H9 (cell line): ENCODE measurements at regions not wholly inside any gene's neighbourhood (a gene's known extent, or its start where the extent isn't known, plus 50 kb on each side); places are given as distances from the start of the nearest gene placed in this dataset.
A peak's percentile ranks its signal among the peaks of the same experiment; 100 is the strongest.
"Not testable (repeated sequence)": the region's sequence is repeated elsewhere in the genome, so short reads cannot be mapped to it uniquely, and the experiment has no call there.

Experiments used
- DNase-seq: peaks from one replicate; pipeline ENCODE4 v3.0.0-alpha.2; 2017
- H2AFZ ChIP-seq: one replicate; pipeline ENCODE4 v1.6.1; 2013; ENCODE audit warnings: mild to moderate bottlenecking, low read length, control low read depth, moderate library complexity
- H2AK5ac ChIP-seq: 2 replicates; pipeline ENCODE4 v1.6.1; 2013; ENCODE audit warnings: low read length, control low read depth, mixed read lengths; ENCODE audit not compliant: insufficient read length
- H2BK120ac ChIP-seq: one replicate; pipeline ENCODE4 v1.6.1; 2013; ENCODE audit warnings: low read depth, mild to moderate bottlenecking, low read length, control low read depth, inconsistent platforms; ENCODE audit not compliant: poor library complexity, severe bottlenecking
- H2BK12ac ChIP-seq: 2 replicates; pipeline ENCODE4 v1.6.1; 2013; ENCODE audit warnings: low read length, control low read depth, mixed read lengths, low read depth; ENCODE audit not compliant: insufficient read length
- H2BK15ac ChIP-seq: 2 replicates; pipeline ENCODE4 v1.6.1; 2013; ENCODE audit warnings: low read depth, low read length, control low read depth
- H2BK20ac ChIP-seq: one replicate; pipeline ENCODE4 v1.6.1; 2013; ENCODE audit warnings: low read depth, mild to moderate bottlenecking, low read length, control low read depth, inconsistent platforms; ENCODE audit not compliant: poor library complexity, severe bottlenecking
- H2BK5ac ChIP-seq: 2 replicates; pipeline ENCODE4 v1.6.1; 2013; ENCODE audit warnings: low read length, control low read depth, mixed read lengths; ENCODE audit not compliant: insufficient read length
- H3K14ac ChIP-seq: 2 replicates; pipeline ENCODE4 v1.6.1; 2013; ENCODE audit warnings: low read length, control low read depth; ENCODE audit not compliant: insufficient read depth
- H3K18ac ChIP-seq: 2 replicates; pipeline ENCODE4 v1.6.1; 2013; ENCODE audit warnings: low read depth, mild to moderate bottlenecking, mixed read lengths, low read length, control low read depth; ENCODE audit not compliant: insufficient read length
- H3K23ac ChIP-seq: 2 replicates; pipeline ENCODE4 v1.6.1; 2013; ENCODE audit warnings: low read length, control low read depth, mixed read lengths, low read depth; ENCODE audit not compliant: insufficient read length
- H3K23me2 ChIP-seq: 2 replicates; pipeline ENCODE4 v1.6.1; 2013; ENCODE audit warnings: low read depth, mild to moderate bottlenecking, mixed read lengths, low read length, control low read depth; ENCODE audit not compliant: insufficient read length, poor library complexity, severe bottlenecking
- H3K27ac ChIP-seq: 2 replicates; pipeline ENCODE4 v1.5.1; 2013; ENCODE audit warnings: low read length, control low read depth, mixed read lengths, low read depth; ENCODE audit not compliant: insufficient read length
- H3K27me3 ChIP-seq: 2 replicates; pipeline ENCODE4 v1.6.1; 2013; ENCODE audit warnings: low read length, control low read depth, inconsistent platforms; ENCODE audit not compliant: insufficient read depth
- H3K4ac ChIP-seq: 2 replicates; pipeline ENCODE4 v1.6.1; 2013; ENCODE audit warnings: low read depth, mild to moderate bottlenecking, control low read depth, inconsistent platforms, low read length, moderate library complexity
- H3K4me1 ChIP-seq: 2 replicates; pipeline ENCODE4 v1.6.1; 2013; ENCODE audit warnings: low read length, control low read depth, inconsistent platforms; ENCODE audit not compliant: insufficient read depth
- H3K4me2 ChIP-seq: 2 replicates; pipeline ENCODE4 v1.6.1; 2013; ENCODE audit warnings: low read length, control low read depth, mixed read lengths; ENCODE audit not compliant: insufficient read length, insufficient read depth
- H3K56ac ChIP-seq: 2 replicates; pipeline ENCODE4 v1.6.1; 2013; ENCODE audit warnings: low read depth, mild to moderate bottlenecking, mixed read lengths, low read length, control low read depth; ENCODE audit not compliant: insufficient read length
- H3K79me1 ChIP-seq: 2 replicates; pipeline ENCODE4 v1.6.1; 2013; ENCODE audit warnings: low read depth, mild to moderate bottlenecking, moderate library complexity, low read length, control low read depth, inconsistent platforms; ENCODE audit not compliant: insufficient read depth, poor library complexity, severe bottlenecking
- H3K79me2 ChIP-seq: 2 replicates; pipeline ENCODE4 v1.6.1; 2013; ENCODE audit warnings: low read length, control low read depth, inconsistent platforms; ENCODE audit not compliant: insufficient read depth
- H3K9ac ChIP-seq: 2 replicates; pipeline ENCODE4 v1.6.1; 2013; ENCODE audit warnings: low read length, control low read depth, mixed read lengths; ENCODE audit not compliant: insufficient read length; ENCODE audit errors: extremely low read depth
- H3K9me3 ChIP-seq: one replicate; pipeline ENCODE4 v1.6.1; 2013; ENCODE audit warnings: low read depth, low read length, inconsistent platforms; ENCODE audit not compliant: control insufficient read depth
- H3T11ph ChIP-seq: one replicate; pipeline ENCODE4 v1.6.1; 2013; ENCODE audit warnings: mild to moderate bottlenecking, low read length, control low read depth, inconsistent platforms
- H4K20me1 ChIP-seq: one replicate; pipeline ENCODE4 v1.6.1; 2013; ENCODE audit not compliant: control insufficient read depth, insufficient read length, insufficient read depth
- H4K5ac ChIP-seq: 2 replicates; pipeline ENCODE4 v1.6.1; 2013; ENCODE audit warnings: low read depth, mild to moderate bottlenecking, mixed read lengths, low read length, control low read depth; ENCODE audit not compliant: insufficient read length
- H4K8ac ChIP-seq: replicated peaks from 2 replicates; pipeline ENCODE4 v1.6.1; 2013; ENCODE audit warnings: low read length, control low read depth, mixed read lengths, low read depth; ENCODE audit not compliant: insufficient read length
- H4K91ac ChIP-seq: 2 replicates; pipeline ENCODE4 v1.6.1; 2013; ENCODE audit warnings: low read depth, mild to moderate bottlenecking, moderate library complexity, mixed read lengths, low read length, control low read depth; ENCODE audit not compliant: insufficient read length
- H3K27ac Mint-ChIP-seq, 3 experiments: 2 replicates in 2 of 3; 3 replicates in 1 of 3; pipeline ENCODE4 v1.8.0; 2020 to 2021; ENCODE audit warnings: mixed read lengths in 3 of 3, mild to moderate bottlenecking in 1 of 3, moderate library complexity in 1 of 3
- H3K27me3 Mint-ChIP-seq: 2 replicates; pipeline ENCODE4 v1.8.0; 2021; ENCODE audit warnings: low read depth, mild to moderate bottlenecking, moderate library complexity, mixed read lengths
- H3K36me3 Mint-ChIP-seq, 3 experiments: 2 replicates in 2 of 3; 3 replicates in 1 of 3; pipeline ENCODE4 v1.8.0; 2020 to 2021; ENCODE audit warnings: low read depth in 3 of 3, mixed read lengths in 3 of 3; ENCODE audit not compliant: insufficient read depth in 1 of 3
- H3K4me1 Mint-ChIP-seq, 2 experiments: 2 replicates each; pipeline ENCODE4 v1.8.0; 2020; ENCODE audit warnings: mixed read lengths in 2 of 2
- H3K4me3 Mint-ChIP-seq, 2 experiments: 2 replicates in 1 of 2; 3 replicates in 1 of 2; pipeline ENCODE4 v1.8.0; 2020 to 2021; ENCODE audit warnings: mild to moderate bottlenecking in 2 of 2, mixed read lengths in 2 of 2, moderate library complexity in 1 of 2
- H3K9me3 Mint-ChIP-seq, 2 experiments: 2 replicates in 1 of 2; 3 replicates in 1 of 2; pipeline ENCODE4 v1.8.0; 2020; ENCODE audit warnings: mild to moderate bottlenecking in 2 of 2, mixed read lengths in 2 of 2, moderate library complexity in 1 of 2
- WGBS: extraction: QIAGEN DNeasy Blood & Tissue Kit; methylation state at CpG from one replicate; pipeline ENCODE4 v1.1.7; 2013; ENCODE audit warnings: missing lambda C conversion rate, low lambda C conversion rate, mixed read lengths; ENCODE audit not compliant: insufficient read length; ENCODE audit errors: extremely low coverage; 5-methylcytosine and 5-hydroxymethylcytosine counted together
- TF ChIP-seq, protein P1 (sequence below): fragments of 200-600 bp; sonication (generic); conservative IDR thresholded peaks from 3 replicates; pipeline ENCODE4 v1.8.0; 2021; ENCODE audit warnings: antibody characterized with exemption, mild to moderate bottlenecking

GRCh38 chr5:88058625-88059024 lies 210.0 kb downstream of the TMEM161B start:
- DNase-seq: no peak
- H3K4ac ChIP-seq: no peak overlapping the region
- no peaks in the 10 kb centered on the region for H4K20me1 ChIP-seq
- no peaks in the 10 kb centered on the region for H3K23me2 ChIP-seq
- H3K4me1 Mint-ChIP-seq: no peaks in the 10 kb centered on the region; a peak in 2 of 4 replicates
- no peak overlapping the region for H4K91ac ChIP-seq
- no peak overlapping the region for H3K56ac ChIP-seq
- H3K4me1 ChIP-seq: no peaks in the 10 kb centered on the region
- no peak overlapping the region for H2AK5ac ChIP-seq
- no peak overlapping the region for H3K27ac Mint-ChIP-seq
- H2AFZ ChIP-seq: no peak overlapping the region
- no peak overlapping the region for H3K14ac ChIP-seq
- no peak overlapping the region for H2BK5ac ChIP-seq
- no peak overlapping the region for H2BK120ac ChIP-seq
- H4K5ac ChIP-seq: no peak overlapping the region
- peaks cover 2 to 5% (median 4%) of the 10 kb centered on the region in 3 experiments; a peak in 6 of 7 replicates for H3K36me3 Mint-ChIP-seq
- H2BK12ac ChIP-seq: no peak overlapping the region
- H3K79me1 ChIP-seq: no peaks in the 10 kb centered on the region
- no peak overlapping the region for H2BK20ac ChIP-seq
- no peak overlapping the region for H3K4me3 Mint-ChIP-seq
- H3K18ac ChIP-seq: no peak overlapping the region
- WGBS: no CpG with 5 or more reads among the region's 1 CpG
- no peak overlapping the region for H3T11ph ChIP-seq
- peaks cover 0 to 6% of the 10 kb centered on the region in 2 experiments; a peak in 2 of 5 replicates for H3K9me3 Mint-ChIP-seq
- no peaks in the 10 kb centered on the region for H3K79me2 ChIP-seq
- no peak overlapping the region for H3K27ac ChIP-seq
- TF ChIP-seq, protein P1, sequence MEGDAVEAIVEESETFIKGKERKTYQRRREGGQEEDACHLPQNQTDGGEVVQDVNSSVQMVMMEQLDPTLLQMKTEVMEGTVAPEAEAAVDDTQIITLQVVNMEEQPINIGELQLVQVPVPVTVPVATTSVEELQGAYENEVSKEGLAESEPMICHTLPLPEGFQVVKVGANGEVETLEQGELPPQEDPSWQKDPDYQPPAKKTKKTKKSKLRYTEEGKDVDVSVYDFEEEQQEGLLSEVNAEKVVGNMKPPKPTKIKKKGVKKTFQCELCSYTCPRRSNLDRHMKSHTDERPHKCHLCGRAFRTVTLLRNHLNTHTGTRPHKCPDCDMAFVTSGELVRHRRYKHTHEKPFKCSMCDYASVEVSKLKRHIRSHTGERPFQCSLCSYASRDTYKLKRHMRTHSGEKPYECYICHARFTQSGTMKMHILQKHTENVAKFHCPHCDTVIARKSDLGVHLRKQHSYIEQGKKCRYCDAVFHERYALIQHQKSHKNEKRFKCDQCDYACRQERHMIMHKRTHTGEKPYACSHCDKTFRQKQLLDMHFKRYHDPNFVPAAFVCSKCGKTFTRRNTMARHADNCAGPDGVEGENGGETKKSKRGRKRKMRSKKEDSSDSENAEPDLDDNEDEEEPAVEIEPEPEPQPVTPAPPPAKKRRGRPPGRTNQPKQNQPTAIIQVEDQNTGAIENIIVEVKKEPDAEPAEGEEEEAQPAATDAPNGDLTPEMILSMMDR: no peak
- H3K23ac ChIP-seq: no peak overlapping the region
- H3K9ac ChIP-seq: no peak overlapping the region
- no peak overlapping the region for H3K4me2 ChIP-seq
- H3K27me3 ChIP-seq: no peaks in the 10 kb centered on the region
- no peaks in the 10 kb centered on the region; the same call in 1 of the 2 replicates for H3K27me3 Mint-ChIP-seq
- H2BK15ac ChIP-seq: no peak overlapping the region
- no peak overlapping the region for H4K8ac ChIP-seq
- H3K9me3 ChIP-seq: no peaks in the 10 kb centered on the region

- not testable (repeated sequence) for H4K20me1 ChIP-seq, H3K9me3 ChIP-seq, H2BK12ac ChIP-seq, H2BK15ac ChIP-seq, H3K4me1 ChIP-seq, H3K27ac ChIP-seq, H3K4ac ChIP-seq, H2BK5ac ChIP-seq, H3K27me3 Mint-ChIP-seq, H3K23ac ChIP-seq, H3K18ac ChIP-seq, H3K9me3 Mint-ChIP-seq, H3T11ph ChIP-seq, H2BK20ac ChIP-seq, H2AFZ ChIP-seq, H3K23me2 ChIP-seq, H3K56ac ChIP-seq, H3K14ac ChIP-seq, H3K79me2 ChIP-seq, H3K79me1 ChIP-seq, H4K5ac ChIP-seq, H2AK5ac ChIP-seq, H4K8ac ChIP-seq, H3K27me3 ChIP-seq, H3K9ac ChIP-seq, H4K91ac ChIP-seq, H2BK120ac ChIP-seq
- H3K27ac Mint-ChIP-seq: peak overlapping the region in 1 of 3 experiments; percentile 91; a peak in 2 of 7 replicates
- peak; percentile 42 for DNase-seq
- peaks cover 34 to 35% of the 10 kb centered on the region in 2 experiments for H3K4me1 Mint-ChIP-seq
- peaks cover 4 to 16% (median 5%) of the 10 kb centered on the region in 3 experiments; a peak in 6 of 7 replicates for H3K36me3 Mint-ChIP-seq
- H3K4me2 ChIP-seq: peak overlapping the region; percentile 44
- H3K4me3 Mint-ChIP-seq: peak overlapping the region in 1 of 2 experiments; percentile 55; a peak in 3 of 5 replicates
- whole genome bisulfite sequencing: no CpG with 5 or more reads among the region's 26 CpGs
These were observed 216.2 kb downstream of the TMEM161B start for GRCh38 chr5:88052468-88052867.
